Uterus (tissue), 2 donors: ENCODE measurements at regions not wholly inside any gene's neighbourhood (a gene's known extent, or its start where the extent isn't known, plus 50 kb on each side); places are given as distances from the start of the nearest gene placed in this dataset.

ENCODE experiments used
- POLR2A ChIP-seq, 2 donors: fragments of 450-650 bp; IDR thresholded peaks; one replicate each; pipeline ENCODE4 v1.6.1; 2016; ENCODE audit warnings: antibody characterized with exemption in 2 of 2, mild to moderate bottlenecking in 1 of 2, moderate library complexity in 1 of 2
- TF ChIP-seq, protein P1 (sequence below), 4 experiments: fragments of 200-600 bp in 2 of 4; fragments of 450-650 bp in 2 of 4; sonication (generic) in 2 of 4; IDR thresholded peaks; one replicate each; pipeline ENCODE4 v1.5.1; 2016 to 2019; ENCODE audit warnings: antibody characterized with exemption in 4 of 4, mild to moderate bottlenecking in 2 of 4, moderate library complexity in 1 of 4

- TF ChIP-seq, protein P1, sequence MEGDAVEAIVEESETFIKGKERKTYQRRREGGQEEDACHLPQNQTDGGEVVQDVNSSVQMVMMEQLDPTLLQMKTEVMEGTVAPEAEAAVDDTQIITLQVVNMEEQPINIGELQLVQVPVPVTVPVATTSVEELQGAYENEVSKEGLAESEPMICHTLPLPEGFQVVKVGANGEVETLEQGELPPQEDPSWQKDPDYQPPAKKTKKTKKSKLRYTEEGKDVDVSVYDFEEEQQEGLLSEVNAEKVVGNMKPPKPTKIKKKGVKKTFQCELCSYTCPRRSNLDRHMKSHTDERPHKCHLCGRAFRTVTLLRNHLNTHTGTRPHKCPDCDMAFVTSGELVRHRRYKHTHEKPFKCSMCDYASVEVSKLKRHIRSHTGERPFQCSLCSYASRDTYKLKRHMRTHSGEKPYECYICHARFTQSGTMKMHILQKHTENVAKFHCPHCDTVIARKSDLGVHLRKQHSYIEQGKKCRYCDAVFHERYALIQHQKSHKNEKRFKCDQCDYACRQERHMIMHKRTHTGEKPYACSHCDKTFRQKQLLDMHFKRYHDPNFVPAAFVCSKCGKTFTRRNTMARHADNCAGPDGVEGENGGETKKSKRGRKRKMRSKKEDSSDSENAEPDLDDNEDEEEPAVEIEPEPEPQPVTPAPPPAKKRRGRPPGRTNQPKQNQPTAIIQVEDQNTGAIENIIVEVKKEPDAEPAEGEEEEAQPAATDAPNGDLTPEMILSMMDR (IDR thresholded peaks at IDR 0.05), result no peak
- no peak for TF ChIP-seq POLR2A (IDR thresholded peaks at IDR 0.05)
These were observed 50.3 kb upstream of the TCF12 start for GRCh38 chr15:56868170-56868569.
